Heart right ventricle (tissue), 16 donors: ENCODE measurements at regions not wholly inside any gene's neighbourhood (a gene's known extent, or its start where the extent isn't known, plus 50 kb on each side); places are given as distances from the start of the nearest gene placed in this dataset.

ENCODE experiments used
- ATAC-seq, 8 donors: fragments of 200-7000 bp; cut with Tn5 transposase; one replicate each; pipeline ENCODE4 v1.9.1; 2020; ENCODE audit warnings: mild to moderate bottlenecking in 8 of 8, moderate library complexity in 8 of 8, moderate number of reproducible peaks in 1 of 8
- DNase-seq, 2 donors: peaks; one replicate each; pipeline ENCODE4 v3.0.0-alpha.2; 2020
- H3K27ac ChIP-seq, 10 donors: fragments of 200-600 bp; sonication (generic) in 2 of 10; one replicate each; pipeline versions ENCODE4 v1.5.0 to v1.8.0; 2020 to 2022; ENCODE audit warnings: mild to moderate bottlenecking in 3 of 10
- H3K27me3 ChIP-seq, 7 donors: fragments of 200-600 bp; one replicate each; pipeline ENCODE4 v1.8.0; 2021 to 2022; ENCODE audit warnings: mild to moderate bottlenecking in 2 of 7
- H3K36me3 ChIP-seq, 9 donors: fragments of 200-600 bp; sonication (generic) in 1 of 9; one replicate each; pipeline versions ENCODE4 v1.5.0 to v1.8.0; 2020 to 2022; ENCODE audit warnings: mild to moderate bottlenecking in 2 of 9
- H3K4me1 ChIP-seq, 9 donors: fragments of 200-600 bp; sonication (generic) in 1 of 9; one replicate each; pipeline versions ENCODE4 v1.5.0 to v1.8.0; 2020 to 2022; ENCODE audit warnings: mild to moderate bottlenecking in 4 of 9
- H3K4me3 ChIP-seq, 10 donors: fragments of 200-600 bp; sonication (generic) in 2 of 10; one replicate each; pipeline versions ENCODE4 v1.5.0 to v1.8.0; 2020 to 2022; ENCODE audit warnings: mild to moderate bottlenecking in 7 of 10, moderate library complexity in 2 of 10
- H3K9me3 ChIP-seq, 11 donors: fragments of 200-600 bp in 10 of 11; sonication (generic) in 2 of 11; one replicate each; pipeline versions ENCODE4 v1.5.0 to v1.8.0; 2013 to 2022; ENCODE audit warnings: mild to moderate bottlenecking in 2 of 11, control low read depth in 1 of 11, moderate library complexity in 1 of 11
- WGBS, 2 donors: extraction: QIAGEN DNeasy Blood & Tissue Kit; methylation state at CpG; one replicate each; pipeline ENCODE4 v1.1.7; 2013; ENCODE audit warnings: inconsistent platforms in 1 of 2; 5-methylcytosine and 5-hydroxymethylcytosine counted together
- intact Hi-C, 10 donors: fragments of 100-400 bp; cut with DNase I; formaldehyde crosslinking; loops; one replicate each; pipeline versions ENCODE4 v1.11.1 to v1.14.2; 2022
- TF ChIP-seq, protein P1 (sequence below), 9 donors: fragments of 200-600 bp; sonication (generic) in 2 of 9; IDR thresholded peaks; one replicate each; pipeline versions ENCODE4 v1.5.0 to v1.8.0; 2021 to 2022; ENCODE audit warnings: antibody characterized with exemption in 9 of 9, mild to moderate bottlenecking in 5 of 9, moderate library complexity in 1 of 9
- donor health status: Arrhythmogenic right ventricular cardiomyopathy.
- donor health status: ischemic (EF 13 %, LVEDD 7.1; RV severe dilation, severe dysfunction).
- donor health status: healthy with polysubstance abuse.
- donor health status: DM: no; HTN: yes; CAD: no.
- donor health status: DM: no; HTN: no; CAD: no.
- donor health status: ischemic (EF 25% LVEDD 6.9; RV normal size, moderate dysfunction).
- donor health status: ischemic (EF 25% LVEDD 5.7; RV mildly dilated, moderate dysfunction).
- donor health status: healthy.
- donor health status: DM: yes; HTN: yes; CAD: no.
- donor health status: Ischemic cardiomyopathy.
- donor health status: ischemic (EF 35%, LVEDD 5.7; RV mildly dilated, moderate dysfunction).
- donor health status: nonischemic (EF 11% LVEDD 7.7; RV severe dilation, severe dysfunction).
- donor health status: DM: yes; HTN: yes; CAD: no.
- donor health status: PGD.
- donor health status: ischemic (EF 29% LVEDD 5.4; RV normal size, mild dysfunction).
- donor health status: nonischemic (EF 23%, LVEDD 6.1; RV moderate dilation, normal function).

DNA sequence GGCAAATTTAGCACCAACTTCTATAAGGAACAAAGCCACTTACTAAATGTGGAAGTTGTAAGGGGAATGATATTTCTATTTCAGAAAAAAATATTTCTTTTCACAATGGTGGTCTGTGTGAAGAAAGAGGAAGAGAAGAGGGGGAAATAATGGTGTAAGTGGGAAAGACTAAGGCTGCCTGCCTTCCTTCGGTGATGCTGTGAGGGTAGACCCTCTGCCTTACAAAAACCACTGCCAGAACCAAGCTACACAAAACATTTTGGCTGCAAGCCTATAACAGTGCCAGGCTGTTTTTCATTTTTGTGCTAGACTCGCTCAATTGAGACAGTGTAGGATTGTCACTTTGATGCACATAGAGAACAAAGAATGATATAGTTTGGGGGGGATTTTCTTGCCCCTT is 286.6 kb downstream of the ZEB2 start:
- no peak for ATAC-seq
- 92 to 93% methylated on average over 2 of the region's 2 CpGs for WGBS, 2 donors
- H3K4me3 ChIP-seq = no peak overlapping the region

DNA sequence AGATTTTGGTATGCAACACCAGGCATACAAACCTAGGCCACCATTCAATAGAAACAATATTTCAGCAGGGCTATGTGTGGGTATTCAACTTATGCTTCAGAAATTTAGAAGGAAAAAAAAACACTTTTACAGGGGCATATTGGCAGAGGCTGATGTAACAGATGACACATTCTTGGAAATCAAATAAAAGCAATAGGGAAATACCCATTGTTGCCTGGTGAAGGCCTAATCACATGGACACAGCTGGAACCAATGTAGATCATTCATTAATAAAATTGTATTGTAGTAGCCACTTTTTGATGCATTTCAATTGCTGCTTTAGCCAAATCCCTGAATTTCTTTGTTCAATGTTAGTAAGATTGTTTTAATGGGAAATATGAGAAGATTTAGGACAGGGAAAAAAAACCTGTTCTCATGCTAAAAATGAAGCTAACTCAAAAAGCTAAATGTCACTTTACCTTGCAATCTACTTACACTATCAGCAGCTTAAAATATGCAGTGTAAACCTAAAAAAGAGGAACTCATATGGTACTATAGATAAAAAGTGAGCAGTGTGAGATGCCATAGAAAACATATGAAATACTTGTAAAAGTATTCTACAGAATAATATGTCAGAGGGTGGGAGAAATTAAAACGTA is 289.4 kb downstream of the ZEB2 start:
- DNase-seq (no peak), ATAC-seq (no peak)
- Histone ChIP-seq H3K27me3 (no peaks in the 10 kb centered on the region), H3K36me3 (no peaks in the 10 kb centered on the region), H3K4me1 (peaks cover 0 to 21% (median 0%) of the 10 kb centered on the region in 9 donors), H3K9me3 (no peaks in the 10 kb centered on the region), H3K27ac (no peak overlapping the region), H3K4me3 (no peak overlapping the region)
- intact Hi-C loops = no loop called here
- 82 to 100% methylated on average over 1 of the region's 1 CpG for WGBS, 2 donors
- TF ChIP-seq, protein P1, sequence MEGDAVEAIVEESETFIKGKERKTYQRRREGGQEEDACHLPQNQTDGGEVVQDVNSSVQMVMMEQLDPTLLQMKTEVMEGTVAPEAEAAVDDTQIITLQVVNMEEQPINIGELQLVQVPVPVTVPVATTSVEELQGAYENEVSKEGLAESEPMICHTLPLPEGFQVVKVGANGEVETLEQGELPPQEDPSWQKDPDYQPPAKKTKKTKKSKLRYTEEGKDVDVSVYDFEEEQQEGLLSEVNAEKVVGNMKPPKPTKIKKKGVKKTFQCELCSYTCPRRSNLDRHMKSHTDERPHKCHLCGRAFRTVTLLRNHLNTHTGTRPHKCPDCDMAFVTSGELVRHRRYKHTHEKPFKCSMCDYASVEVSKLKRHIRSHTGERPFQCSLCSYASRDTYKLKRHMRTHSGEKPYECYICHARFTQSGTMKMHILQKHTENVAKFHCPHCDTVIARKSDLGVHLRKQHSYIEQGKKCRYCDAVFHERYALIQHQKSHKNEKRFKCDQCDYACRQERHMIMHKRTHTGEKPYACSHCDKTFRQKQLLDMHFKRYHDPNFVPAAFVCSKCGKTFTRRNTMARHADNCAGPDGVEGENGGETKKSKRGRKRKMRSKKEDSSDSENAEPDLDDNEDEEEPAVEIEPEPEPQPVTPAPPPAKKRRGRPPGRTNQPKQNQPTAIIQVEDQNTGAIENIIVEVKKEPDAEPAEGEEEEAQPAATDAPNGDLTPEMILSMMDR (IDR thresholded peaks at IDR 0.05) = no peak

More for the DNA sequence above, 286.6 kb downstream of the ZEB2 start:
- H3K27me3 ChIP-seq = no peaks in the 10 kb centered on the region
- no peaks in the 10 kb centered on the region for H3K9me3 ChIP-seq
- intact Hi-C loops = no loop called here
- peaks cover 0 to 36% (median 9%) of the 10 kb centered on the region in 9 donors for H3K4me1 ChIP-seq
- peak overlapping the region in 1 of 10 donors; percentile 42 for H3K27ac ChIP-seq
- H3K36me3 ChIP-seq = no peaks in the 10 kb centered on the region
- no peak for DNase-seq
- TF ChIP-seq, protein P1 (IDR thresholded peaks at IDR 0.05) = no peak

DNA sequence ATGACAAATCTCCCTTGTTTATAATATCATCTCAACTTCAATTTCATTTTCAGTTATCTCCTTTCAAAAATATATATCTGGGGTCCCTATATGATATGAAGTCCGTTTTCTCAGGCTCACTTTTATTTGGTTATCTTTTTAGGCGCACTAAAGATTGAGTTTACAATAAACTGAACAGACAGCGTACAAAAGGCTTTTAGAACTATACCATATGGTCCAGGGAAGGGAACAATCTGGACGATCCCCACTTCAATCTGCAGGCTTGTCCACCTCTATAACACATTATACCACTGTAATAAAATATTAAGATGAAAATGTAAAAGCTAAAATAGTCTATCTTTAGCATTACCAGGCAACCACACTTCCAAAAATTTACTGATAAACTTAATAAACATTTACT is 289.9 kb downstream of the ZEB2 start:
- H3K36me3 ChIP-seq = no peaks in the 10 kb centered on the region
- TF ChIP-seq, protein P1 (IDR thresholded peaks at IDR 0.05) = no peak
- H3K4me3 ChIP-seq = no peak overlapping the region
- no peaks in the 10 kb centered on the region for H3K9me3 ChIP-seq
- intact Hi-C loops = no loop called here
- peaks cover 0 to 21% (median 0%) of the 10 kb centered on the region in 9 donors for H3K4me1 ChIP-seq
- H3K27ac ChIP-seq = no peak overlapping the region
- DNase-seq (no peak), ATAC-seq (no peak)
- 93 to 94% methylated on average over 4 of the region's 4 CpGs for WGBS, 2 donors
- H3K27me3 ChIP-seq = no peaks in the 10 kb centered on the region

DNA sequence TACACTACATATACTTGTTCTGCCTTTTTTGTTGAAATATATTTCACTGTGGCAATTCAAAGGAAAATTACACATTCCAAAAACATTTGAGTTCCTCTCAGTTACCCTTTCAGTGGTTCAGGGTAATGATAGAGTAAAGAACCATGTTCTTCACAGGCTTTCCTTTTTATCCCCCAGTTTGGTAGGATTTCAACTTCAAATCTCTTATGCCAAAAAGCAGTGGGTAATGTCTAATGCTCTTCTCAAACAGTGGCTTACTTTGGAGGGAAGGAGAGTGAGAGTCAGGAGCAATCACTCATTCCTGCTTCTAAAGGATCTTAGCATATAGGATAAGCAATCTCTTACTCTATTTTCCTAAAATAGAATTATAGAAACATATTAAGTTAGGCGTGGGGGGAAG is 290.6 kb downstream of the ZEB2 start:
- intact Hi-C loops = no loop called here
- DNase-seq (no peak), ATAC-seq (no peak)
- Histone ChIP-seq H3K4me1 (peaks cover 0 to 17% (median 0%) of the 10 kb centered on the region in 9 donors), H3K27ac (no peak overlapping the region), H3K9me3 (no peaks in the 10 kb centered on the region), H3K4me3 (no peak overlapping the region), H3K36me3 (no peaks in the 10 kb centered on the region), H3K27me3 (no peaks in the 10 kb centered on the region)
- 78 to 94% methylated on average over 1 of the region's 1 CpG for WGBS, 2 donors
- TF ChIP-seq, protein P1 (IDR thresholded peaks at IDR 0.05) = no peak
